Stimulated activated CD8-positive, alpha-beta memory T cell treated with anti-CD3 and anti-CD28 coated beads, Interleukin-12 subunit alpha, Interleukin-12 subunit beta, amount 100 ng/mL, for 24 hours (primary cell): ENCODE measurements at regions not wholly inside any gene's neighbourhood (a gene's known extent, or its start where the extent isn't known, plus 50 kb on each side); places are given as distances from the start of the nearest gene placed in this dataset.

Experiments used
- DNase-seq: peaks from one replicate; pipeline ENCODE4 v3.0.0-alpha.2; 2020; ENCODE audit errors: extremely low read depth

DNA sequence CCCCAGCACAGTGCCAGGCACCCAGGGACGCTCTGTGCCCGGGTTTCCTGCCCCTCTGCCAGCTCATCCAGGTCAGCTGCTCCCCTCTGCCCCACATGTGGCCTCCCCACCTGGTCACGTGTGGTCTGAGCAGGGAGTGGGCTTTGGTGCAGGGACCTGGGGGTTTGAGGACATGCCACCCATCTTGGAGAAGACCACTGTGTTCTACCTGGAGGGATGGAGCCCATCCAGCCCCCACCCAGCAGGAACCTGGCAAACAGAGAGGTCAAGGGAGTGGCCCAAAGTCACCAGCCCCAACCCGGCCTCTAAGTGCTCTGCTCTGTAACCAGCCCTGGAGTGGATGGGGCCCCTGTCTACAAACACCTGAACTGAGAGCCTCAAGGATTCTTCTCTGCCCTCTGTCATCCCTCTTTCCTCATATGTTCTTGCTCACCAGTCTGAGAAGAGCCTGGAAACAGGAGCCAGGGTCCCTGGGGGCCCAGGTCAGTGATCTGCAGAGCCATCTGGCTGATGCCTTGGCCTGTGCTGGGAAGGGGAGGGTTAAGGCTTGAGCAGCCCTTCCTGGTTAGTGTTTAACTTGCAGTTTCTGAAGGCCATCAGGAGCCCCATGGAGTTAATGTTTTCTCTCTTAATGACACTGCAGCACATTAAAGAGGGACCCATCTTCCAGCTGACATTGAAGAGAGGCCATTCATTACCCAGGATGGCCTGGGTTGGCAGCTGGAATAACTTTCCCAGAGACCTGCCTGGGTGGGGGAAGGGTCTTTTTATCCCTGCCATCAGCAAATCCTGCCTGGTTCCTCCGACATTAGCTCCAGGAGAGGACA, 235.4 kb downstream of the PTPRU start:
- DNase-seq = no peak

- no peak for DNase-seq
Observed at GRCh38 chr1:29470788-29471119, 234.4 kb downstream of the PTPRU start.

DNA sequence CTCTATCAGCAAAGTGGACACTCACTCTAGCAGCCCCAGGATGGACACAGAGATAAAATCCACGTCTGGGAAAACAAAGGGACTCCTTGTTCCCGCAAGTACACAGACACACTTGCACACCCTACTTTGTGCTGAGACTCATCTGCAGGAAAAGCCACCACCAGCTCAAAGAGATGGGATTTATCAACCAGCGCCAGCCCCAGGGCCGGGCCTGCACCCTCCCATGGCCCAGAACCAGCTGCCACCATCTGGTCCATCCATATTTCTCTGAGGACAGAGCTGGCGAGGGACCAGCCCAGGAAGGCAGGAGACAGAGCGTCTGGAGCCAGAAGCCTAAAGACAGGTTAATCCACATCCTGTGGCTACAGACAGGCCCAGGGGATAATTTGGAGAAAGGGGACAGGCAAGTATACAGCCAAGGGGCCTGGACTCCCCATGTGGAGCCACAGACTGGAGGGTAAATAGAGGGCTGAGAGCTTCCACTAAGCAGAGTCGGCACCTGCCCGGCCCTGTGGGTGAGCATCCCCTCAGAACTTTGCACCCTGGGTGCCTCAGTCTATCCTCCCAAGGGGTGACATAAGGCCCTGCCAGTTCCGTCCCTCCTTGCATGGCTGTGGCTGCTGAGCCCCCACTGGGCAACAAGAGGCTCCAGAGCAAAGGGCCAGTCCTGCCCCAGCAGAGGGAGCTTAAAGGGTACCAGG, 233.9 kb downstream of the PTPRU start:
- no peak for DNase-seq

GRCh38 chr1:29469457-29469856, 233.1 kb downstream of the PTPRU start:
- DNase-seq = no peak

GRCh38 chr1:29467989-29468900, 231.9 kb downstream of the PTPRU start:
- DNase-seq = no peak

DNA sequence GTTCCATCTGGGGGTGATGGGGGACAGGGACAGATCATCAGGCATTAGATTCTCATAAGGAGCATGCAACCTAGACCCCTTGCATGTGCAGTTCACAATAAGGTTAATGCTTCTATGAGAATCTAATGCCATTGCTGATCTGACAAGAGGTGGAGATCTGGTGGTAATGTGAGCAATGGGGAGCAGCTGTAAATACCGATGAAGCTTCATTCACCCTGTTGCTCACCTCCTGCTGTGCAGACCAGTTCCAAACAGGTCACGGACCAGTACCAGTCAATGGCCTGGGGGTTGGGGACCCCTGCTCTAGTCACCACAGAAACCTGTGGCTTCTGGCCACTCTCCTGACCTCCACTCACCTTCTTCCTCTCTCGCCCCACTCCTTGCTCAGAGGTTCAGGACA, 229.9 kb downstream of the PTPRU start:
- DNase-seq = no peak

DNA sequence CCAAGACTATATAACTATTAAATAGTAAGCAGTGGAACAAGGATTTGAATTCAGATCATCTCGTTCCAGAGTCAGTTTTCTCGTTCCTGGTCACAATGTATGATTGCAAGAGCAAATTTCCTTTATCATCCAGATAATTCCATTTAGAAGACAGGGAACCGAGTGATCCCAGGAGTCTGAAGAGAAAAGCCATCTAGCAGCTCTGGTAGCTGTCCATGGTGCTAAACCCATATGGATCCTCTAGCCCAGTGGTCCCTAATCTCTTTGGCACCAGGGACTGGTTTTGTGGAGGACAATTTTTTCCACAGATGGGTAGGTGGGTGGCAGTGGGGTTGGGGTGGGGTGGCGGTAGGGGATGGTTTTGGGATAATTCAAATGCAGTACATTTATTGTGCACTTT, 229.4 kb downstream of the PTPRU start:
- DNase-seq = no peak

GRCh38 chr1:29462096-29462495, 225.8 kb downstream of the PTPRU start:
- no peak for DNase-seq

- no peak for DNase-seq
Observed at GRCh38 chr1:29461115-29461739, 224.9 kb downstream of the PTPRU start.

GRCh38 chr1:29460694-29461093, 224.4 kb downstream of the PTPRU start:
- no peak for DNase-seq

DNA sequence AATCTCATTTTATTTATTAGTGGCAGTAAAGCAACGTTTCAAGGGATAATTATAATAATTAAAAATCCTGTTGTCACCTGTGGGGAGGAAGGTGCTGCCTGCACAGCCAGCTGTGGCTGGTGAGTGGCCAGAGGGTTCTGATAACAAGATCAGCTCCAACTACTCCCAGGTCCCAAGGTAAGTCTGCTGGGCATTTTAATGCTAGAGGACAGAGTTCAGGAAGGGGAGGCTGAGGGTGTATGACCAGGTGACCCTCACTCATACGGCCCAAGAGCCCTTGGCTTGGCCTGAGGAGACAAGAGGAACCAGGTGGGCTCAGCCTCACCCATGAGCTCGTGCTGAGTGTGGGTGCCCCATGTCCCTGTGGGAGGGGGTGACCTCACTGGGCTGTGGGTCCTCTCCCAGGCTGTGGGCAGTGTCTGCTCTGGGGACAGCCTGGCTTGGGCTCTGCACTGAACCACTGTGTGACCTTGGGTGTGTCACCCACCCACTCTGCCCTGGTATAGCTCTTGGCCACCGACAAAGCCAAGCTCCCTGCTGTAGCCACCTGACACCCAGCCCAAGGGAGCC, 223.8 kb downstream of the PTPRU start:
- DNase-seq = no peak

- DNase-seq = no peak
Observed at GRCh38 chr1:29459620-29459945, 223.3 kb downstream of the PTPRU start.

- DNase-seq = no peak
Observed at GRCh38 chr1:29458737-29459619, 222.7 kb downstream of the PTPRU start.

- DNase-seq = no peak
Observed at GRCh38 chr1:29457496-29458368, 221.4 kb downstream of the PTPRU start.

GRCh38 chr1:29456685-29457435, 220.5 kb downstream of the PTPRU start:
- DNase-seq = no peak

DNA sequence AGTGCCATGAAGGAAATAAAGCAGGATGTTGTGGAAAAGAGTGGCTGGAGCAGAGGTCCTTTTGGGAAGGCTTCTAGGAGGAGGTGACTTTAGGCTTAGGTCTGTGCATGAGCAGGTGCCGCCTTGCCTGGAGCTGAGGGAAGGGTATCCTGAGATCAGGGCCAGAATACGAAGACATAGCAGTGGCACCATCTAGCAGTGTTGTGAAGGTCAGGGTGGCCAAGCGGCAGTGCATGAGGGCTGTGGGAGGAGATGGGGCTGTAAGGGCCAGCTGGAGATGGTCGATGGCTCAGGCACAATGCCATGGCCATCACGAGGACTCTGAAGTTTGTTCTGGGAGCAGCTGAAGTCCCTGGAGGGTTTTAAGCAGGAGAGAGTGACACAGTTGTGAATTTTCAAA, 219.5 kb downstream of the PTPRU start:
- no peak for DNase-seq

DNA sequence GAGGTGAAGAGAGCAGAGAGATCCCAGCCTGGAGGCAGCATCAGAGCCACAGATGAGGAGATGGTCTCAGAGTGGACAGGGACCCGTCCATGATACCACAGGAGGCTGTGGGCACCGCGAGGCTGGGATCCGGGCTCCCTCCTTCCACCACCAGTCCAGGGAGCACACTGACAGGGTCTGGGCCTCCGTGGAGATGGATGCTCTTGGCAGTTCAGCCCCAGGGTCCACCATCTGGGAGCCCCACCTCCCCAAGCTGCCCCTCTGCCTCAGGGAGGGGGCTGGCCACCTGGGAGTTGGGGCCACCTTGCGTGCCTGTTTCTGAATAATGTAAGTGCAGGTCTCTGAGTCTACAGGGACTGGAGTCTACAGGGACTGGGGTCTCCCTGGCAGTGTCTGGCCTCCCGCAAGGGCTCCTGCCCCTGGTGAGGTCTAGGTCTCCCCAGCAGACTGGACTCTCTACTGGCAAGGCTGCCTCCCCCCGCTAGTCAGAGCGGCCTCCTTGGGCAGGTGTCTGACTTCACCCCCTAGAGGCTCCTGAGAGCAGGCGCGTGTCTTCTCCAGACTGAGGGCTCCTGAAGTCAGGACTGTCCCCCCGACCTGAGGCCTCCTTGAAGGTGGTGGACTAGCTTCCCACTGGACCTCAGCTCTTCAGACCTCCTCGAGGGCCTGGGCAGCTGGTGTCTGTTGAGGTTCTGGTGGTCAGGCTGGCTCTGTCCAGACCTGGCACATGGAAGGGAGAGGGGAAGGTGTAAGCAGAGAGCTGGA, 218.5 kb downstream of the PTPRU start:
- DNase-seq = no peak
